ENCODE measurements at regions not wholly inside any gene's neighbourhood (a gene's known extent, or its start where the extent isn't known, plus 50 kb on each side); places are given as distances from the start of the nearest gene placed in this dataset.

DNA sequence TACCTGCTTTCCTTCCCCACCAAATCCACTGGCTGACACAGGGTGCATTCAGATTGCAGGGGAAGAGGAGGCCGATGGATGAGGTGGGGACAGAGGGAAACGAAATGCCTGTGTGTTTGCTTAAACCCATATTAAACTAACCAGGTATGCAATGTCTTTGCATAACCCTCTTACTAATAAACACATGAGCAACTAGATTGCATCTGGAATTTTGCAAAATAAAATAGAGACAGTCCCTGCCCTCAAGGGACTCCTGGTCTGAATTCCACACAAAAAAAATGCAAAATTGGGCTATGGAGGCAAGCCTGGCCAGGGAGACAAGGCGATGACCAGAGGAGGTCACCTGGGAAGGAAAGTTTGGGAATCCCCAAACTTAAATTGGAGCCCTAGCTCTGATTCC, 202.9 kb downstream of the ACTL7B start:
- Mint-ChIP-seq H3K27ac (no peak overlapping the region), H3K4me1 (no peaks in the 10 kb centered on the region), H3K9me3 (no peaks in the 10 kb centered on the region), H3K36me3 (ENCODE audit: low read depth) (no peaks in the 10 kb centered on the region), H3K27me3 (ENCODE audit: low read depth, poor library complexity) (peaks cover 10% of the 10 kb centered on the region), H3K4me3 (no peak overlapping the region)
- TF ChIP-seq, protein P1, sequence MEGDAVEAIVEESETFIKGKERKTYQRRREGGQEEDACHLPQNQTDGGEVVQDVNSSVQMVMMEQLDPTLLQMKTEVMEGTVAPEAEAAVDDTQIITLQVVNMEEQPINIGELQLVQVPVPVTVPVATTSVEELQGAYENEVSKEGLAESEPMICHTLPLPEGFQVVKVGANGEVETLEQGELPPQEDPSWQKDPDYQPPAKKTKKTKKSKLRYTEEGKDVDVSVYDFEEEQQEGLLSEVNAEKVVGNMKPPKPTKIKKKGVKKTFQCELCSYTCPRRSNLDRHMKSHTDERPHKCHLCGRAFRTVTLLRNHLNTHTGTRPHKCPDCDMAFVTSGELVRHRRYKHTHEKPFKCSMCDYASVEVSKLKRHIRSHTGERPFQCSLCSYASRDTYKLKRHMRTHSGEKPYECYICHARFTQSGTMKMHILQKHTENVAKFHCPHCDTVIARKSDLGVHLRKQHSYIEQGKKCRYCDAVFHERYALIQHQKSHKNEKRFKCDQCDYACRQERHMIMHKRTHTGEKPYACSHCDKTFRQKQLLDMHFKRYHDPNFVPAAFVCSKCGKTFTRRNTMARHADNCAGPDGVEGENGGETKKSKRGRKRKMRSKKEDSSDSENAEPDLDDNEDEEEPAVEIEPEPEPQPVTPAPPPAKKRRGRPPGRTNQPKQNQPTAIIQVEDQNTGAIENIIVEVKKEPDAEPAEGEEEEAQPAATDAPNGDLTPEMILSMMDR (IDR thresholded peaks at IDR 0.05), result no peak
- no peak for DNase-seq

DNA sequence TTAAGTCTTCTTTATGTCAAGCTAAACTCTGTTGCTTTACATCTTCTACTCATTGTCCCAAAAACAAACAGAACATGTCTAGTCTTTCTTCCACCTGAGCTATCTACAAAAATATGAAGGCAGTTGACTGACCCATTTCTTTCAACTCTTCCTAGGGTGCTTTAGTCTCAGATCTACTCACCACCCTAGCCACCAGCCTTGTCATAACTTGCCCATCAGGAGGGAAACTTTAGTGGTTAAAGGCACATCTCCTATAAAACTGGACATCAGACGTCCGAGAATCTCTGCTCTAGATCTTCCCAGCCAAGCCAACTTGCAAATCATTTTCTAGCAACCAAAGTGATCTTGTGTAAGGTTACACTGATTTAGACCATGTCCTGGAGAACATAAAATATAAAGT, 205.0 kb downstream of the ACTL7B start:
- H3K4me1 Mint-ChIP-seq, result no peaks in the 10 kb centered on the region
- DNase-seq, result no peak
- TF ChIP-seq, protein P1 (IDR thresholded peaks at IDR 0.05), result no peak
- H3K27ac Mint-ChIP-seq, result no peak overlapping the region
- H3K9me3 Mint-ChIP-seq, result no peaks in the 10 kb centered on the region
- H3K36me3 Mint-ChIP-seq (ENCODE audit: low read depth), result no peaks in the 10 kb centered on the region
- H3K27me3 Mint-ChIP-seq (ENCODE audit: low read depth, poor library complexity), result peaks cover 10% of the 10 kb centered on the region
- H3K4me3 Mint-ChIP-seq, result no peak overlapping the region

DNA sequence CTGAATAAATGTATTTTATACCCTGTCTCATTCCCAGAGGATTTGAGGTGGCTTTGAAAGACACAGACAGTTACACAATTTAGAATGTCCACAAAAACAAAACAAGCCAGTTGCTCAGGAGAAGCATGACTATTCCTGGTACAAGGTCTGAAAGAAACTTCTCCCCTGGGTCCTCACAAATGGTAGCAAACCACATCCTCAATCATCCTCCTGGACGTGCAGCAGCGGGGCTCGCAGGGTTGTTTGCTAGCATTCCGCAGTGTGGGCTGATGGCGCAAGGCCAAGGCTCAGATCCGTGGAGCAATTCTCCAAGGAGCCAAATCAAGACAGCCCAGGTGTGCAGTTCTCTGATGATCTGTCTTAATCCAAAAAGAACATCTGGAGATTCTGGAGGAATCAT, 210.3 kb downstream of the ACTL7B start:
- peaks cover 3% of the 10 kb centered on the region for H3K27me3 Mint-ChIP-seq (ENCODE audit: low read depth, poor library complexity)
- DNase-seq, result no peak
- no peaks in the 10 kb centered on the region for H3K36me3 Mint-ChIP-seq (ENCODE audit: low read depth)
- H3K27ac Mint-ChIP-seq, result no peak overlapping the region
- no peaks in the 10 kb centered on the region for H3K4me1 Mint-ChIP-seq
- TF ChIP-seq, protein P1 (IDR thresholded peaks at IDR 0.05), result no peak
- no peak overlapping the region for H3K4me3 Mint-ChIP-seq
- H3K9me3 Mint-ChIP-seq, result no peaks in the 10 kb centered on the region

DNA sequence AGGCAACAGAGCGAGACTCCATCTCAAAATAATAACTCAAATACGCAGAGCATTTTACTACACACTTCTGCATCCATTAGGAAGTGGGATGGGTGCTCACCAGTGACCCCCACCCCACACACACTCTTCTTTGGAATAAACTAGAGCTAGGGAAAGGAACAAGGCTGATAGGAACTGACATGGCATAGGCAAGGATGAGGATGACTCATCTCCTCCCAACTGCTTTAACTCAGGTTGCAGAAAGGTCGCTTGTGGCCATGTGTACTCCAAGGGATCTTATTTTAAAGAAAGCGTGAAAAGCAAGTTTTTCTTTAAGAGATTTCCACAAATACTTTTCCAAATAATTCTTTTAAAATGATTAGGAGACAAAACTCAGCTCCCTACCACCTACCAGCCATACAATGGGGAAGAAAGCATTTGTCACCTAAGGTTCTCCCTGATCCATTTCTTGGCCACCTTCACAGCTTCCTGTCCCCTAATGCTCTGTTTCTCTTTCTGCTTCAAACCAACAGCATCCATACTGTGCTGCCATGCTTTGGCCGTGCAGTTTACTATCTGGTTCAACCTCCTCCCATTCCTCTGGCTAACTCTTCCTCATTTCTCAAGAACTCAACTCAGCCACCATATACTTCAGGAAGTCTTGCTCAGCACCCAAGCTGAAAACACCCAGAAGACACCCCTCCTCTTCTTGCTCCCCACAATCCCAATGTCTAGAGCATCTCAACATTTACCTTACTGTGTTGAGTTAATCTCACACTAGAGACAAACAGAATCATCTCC, 211.9 kb downstream of the ACTL7B start:
- Mint-ChIP-seq H3K27me3 (ENCODE audit: low read depth, poor library complexity) (peaks cover 3% of the 10 kb centered on the region), H3K4me1 (no peaks in the 10 kb centered on the region)
- DNase-seq, result no peak

DNA sequence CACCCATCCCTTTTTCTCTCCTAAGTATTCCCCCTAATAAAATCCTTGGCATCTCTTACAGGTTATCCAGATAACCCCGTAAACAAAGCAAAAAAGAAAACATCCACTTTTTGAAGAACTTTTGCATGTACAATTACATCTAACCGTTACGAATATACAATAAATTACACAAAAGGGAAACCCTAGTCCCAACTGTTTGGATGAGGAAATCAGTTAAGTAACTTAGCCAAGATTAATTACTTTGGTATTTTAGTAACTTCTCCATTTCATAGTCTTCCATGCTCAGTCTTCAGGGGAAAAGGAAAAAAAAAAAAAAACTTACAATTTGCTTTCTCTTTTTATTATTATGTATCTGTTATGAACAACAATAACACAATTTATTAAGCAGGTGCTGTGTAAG, 212.9 kb downstream of the ACTL7B start:
- H3K4me3 Mint-ChIP-seq, result no peak overlapping the region
- no peaks in the 10 kb centered on the region for H3K4me1 Mint-ChIP-seq
- no peak for DNase-seq
- no peak overlapping the region for H3K27ac Mint-ChIP-seq
- H3K9me3 Mint-ChIP-seq, result no peaks in the 10 kb centered on the region
- peaks cover 3% of the 10 kb centered on the region for H3K27me3 Mint-ChIP-seq (ENCODE audit: low read depth, poor library complexity)
- no peaks in the 10 kb centered on the region for H3K36me3 Mint-ChIP-seq (ENCODE audit: low read depth)
- TF ChIP-seq, protein P1 (IDR thresholded peaks at IDR 0.05), result no peak

More for the DNA sequence above, 211.9 kb downstream of the ACTL7B start:
- TF ChIP-seq, protein P1 (IDR thresholded peaks at IDR 0.05), result no peak
- H3K27ac Mint-ChIP-seq, result no peak overlapping the region
- no peak overlapping the region for H3K4me3 Mint-ChIP-seq
- H3K36me3 Mint-ChIP-seq (ENCODE audit: low read depth), result no peaks in the 10 kb centered on the region
- no peaks in the 10 kb centered on the region for H3K9me3 Mint-ChIP-seq

DNA sequence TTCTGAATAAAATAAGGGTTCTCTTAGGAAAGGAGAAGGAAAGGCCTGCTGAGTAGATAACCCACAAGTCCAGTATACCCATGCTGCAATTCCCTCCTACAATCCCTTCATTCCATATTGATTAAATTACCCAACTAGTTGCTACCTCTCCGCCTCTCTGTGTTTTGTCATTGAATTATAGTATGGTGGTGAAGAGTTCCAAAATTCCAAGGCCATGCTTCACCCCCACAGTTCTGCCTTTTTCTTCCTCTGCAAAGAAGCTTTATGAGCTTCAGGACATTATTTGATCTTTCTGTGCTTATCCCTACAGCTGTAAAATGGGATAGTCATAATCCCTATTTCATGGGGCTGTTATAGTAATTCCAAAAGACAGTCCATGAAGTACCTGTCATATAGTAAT, 215.6 kb downstream of the ACTL7B start:
- no peak overlapping the region for H3K4me3 Mint-ChIP-seq
- peaks cover 3% of the 10 kb centered on the region for H3K27me3 Mint-ChIP-seq (ENCODE audit: low read depth, poor library complexity)
- no peaks in the 10 kb centered on the region for H3K9me3 Mint-ChIP-seq
- peaks cover 9% of the 10 kb centered on the region for H3K4me1 Mint-ChIP-seq
- H3K27ac Mint-ChIP-seq, result no peak overlapping the region
- no peak for DNase-seq
- TF ChIP-seq, protein P1 (IDR thresholded peaks at IDR 0.05), result no peak
- H3K36me3 Mint-ChIP-seq (ENCODE audit: low read depth), result no peaks in the 10 kb centered on the region

All from nephron progenitor cell (in vitro differentiated cells).